ENCODE measurements at regions not wholly inside any gene's neighbourhood (a gene's known extent, or its start where the extent isn't known, plus 50 kb on each side); places are given as distances from the start of the nearest gene placed in this dataset.

DNA sequence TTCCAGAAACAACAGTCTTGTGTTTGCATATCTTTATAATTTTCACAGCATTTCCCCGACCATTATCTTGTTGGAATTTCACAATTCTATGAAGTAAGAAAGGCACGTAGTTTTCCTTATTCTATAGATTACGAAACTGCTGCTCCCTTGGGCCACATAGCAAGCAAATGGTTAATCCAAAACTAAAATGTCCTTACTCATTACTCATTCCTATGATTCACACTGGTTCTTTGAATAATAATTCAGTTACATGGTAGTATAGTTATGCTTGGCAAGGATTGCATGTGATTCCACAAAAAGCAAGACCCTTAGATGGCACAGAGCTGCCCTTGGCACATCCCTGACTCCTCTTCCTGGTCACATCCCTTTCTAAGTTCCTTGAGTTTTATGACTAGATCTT lies 51.2 kb downstream of the OR13H1 start:
- Histone ChIP-seq H3K4me3 (ENCODE audit: severe bottlenecking) (no peak overlapping the region), H3K36me3 (ENCODE audit: low read depth) (no peaks in the 10 kb centered on the region), H3K27me3 (ENCODE audit: insufficient read depth, poor library complexity, severe bottlenecking) (no peaks in the 10 kb centered on the region), H3K9me3 (ENCODE audit: severe bottlenecking) (no peaks in the 10 kb centered on the region), H3K27ac (ENCODE audit: poor library complexity, severe bottlenecking) (no peak overlapping the region), H3K4me1 (ENCODE audit: insufficient read depth, poor library complexity, severe bottlenecking) (no peaks in the 10 kb centered on the region)
- TF ChIP-seq, protein P1, sequence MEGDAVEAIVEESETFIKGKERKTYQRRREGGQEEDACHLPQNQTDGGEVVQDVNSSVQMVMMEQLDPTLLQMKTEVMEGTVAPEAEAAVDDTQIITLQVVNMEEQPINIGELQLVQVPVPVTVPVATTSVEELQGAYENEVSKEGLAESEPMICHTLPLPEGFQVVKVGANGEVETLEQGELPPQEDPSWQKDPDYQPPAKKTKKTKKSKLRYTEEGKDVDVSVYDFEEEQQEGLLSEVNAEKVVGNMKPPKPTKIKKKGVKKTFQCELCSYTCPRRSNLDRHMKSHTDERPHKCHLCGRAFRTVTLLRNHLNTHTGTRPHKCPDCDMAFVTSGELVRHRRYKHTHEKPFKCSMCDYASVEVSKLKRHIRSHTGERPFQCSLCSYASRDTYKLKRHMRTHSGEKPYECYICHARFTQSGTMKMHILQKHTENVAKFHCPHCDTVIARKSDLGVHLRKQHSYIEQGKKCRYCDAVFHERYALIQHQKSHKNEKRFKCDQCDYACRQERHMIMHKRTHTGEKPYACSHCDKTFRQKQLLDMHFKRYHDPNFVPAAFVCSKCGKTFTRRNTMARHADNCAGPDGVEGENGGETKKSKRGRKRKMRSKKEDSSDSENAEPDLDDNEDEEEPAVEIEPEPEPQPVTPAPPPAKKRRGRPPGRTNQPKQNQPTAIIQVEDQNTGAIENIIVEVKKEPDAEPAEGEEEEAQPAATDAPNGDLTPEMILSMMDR (IDR thresholded peaks at IDR 0.05; ENCODE audit: poor library complexity, severe bottlenecking), result no peak
- no peak for DNase-seq (ENCODE audit: low spot score)
- peak; percentile 44; the same call in 1 of the 3 replicates for ATAC-seq (ENCODE audit: low read depth)

GRCh38 chrX:131607792-131608369 lies 64.0 kb downstream of the OR13H1 start:
- no peak for DNase-seq (ENCODE audit: low spot score)
- ATAC-seq (ENCODE audit: low read depth), result no peak
- Histone ChIP-seq H3K4me3 (ENCODE audit: severe bottlenecking) (no peak overlapping the region), H3K9me3 (ENCODE audit: severe bottlenecking) (no peaks in the 10 kb centered on the region), H3K27me3 (ENCODE audit: insufficient read depth, poor library complexity, severe bottlenecking) (no peaks in the 10 kb centered on the region), H3K27ac (ENCODE audit: poor library complexity, severe bottlenecking) (no peak overlapping the region), H3K4me1 (ENCODE audit: insufficient read depth, poor library complexity, severe bottlenecking) (no peaks in the 10 kb centered on the region), H3K36me3 (ENCODE audit: low read depth) (no peaks in the 10 kb centered on the region)
- TF ChIP-seq, protein P1 (IDR thresholded peaks at IDR 0.05; ENCODE audit: poor library complexity, severe bottlenecking), result no peak

DNA sequence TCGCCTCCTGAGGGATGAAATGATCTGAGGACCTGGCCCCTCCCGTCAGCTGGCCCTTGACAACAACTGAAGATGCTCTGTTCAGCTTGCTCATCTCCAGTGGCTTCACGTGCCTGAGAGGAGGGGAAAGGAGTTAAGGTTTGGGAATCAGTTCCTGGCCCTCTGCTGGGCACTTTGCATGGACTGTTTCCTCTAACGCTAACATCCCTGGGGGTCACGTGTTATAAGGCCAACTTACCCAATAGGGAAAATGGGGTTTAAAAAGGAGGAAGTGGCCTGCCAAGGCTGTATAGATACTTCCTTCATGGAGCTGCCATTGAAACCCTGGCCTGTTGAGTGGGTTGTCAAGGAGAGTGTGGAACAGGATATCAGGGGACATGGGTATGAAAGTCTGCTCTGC lies 65.6 kb downstream of the OR13H1 start:
- H3K36me3 ChIP-seq (ENCODE audit: low read depth), result no peaks in the 10 kb centered on the region
- H3K4me1 ChIP-seq (ENCODE audit: insufficient read depth, poor library complexity, severe bottlenecking), result no peaks in the 10 kb centered on the region
- no peaks in the 10 kb centered on the region for H3K27me3 ChIP-seq (ENCODE audit: insufficient read depth, poor library complexity, severe bottlenecking)
- no peaks in the 10 kb centered on the region for H3K9me3 ChIP-seq (ENCODE audit: severe bottlenecking)
- no peak overlapping the region for H3K4me3 ChIP-seq (ENCODE audit: severe bottlenecking)
- TF ChIP-seq, protein P1 (IDR thresholded peaks at IDR 0.05; ENCODE audit: poor library complexity, severe bottlenecking), result no peak
- DNase-seq (ENCODE audit: low spot score) (no peak), ATAC-seq (ENCODE audit: low read depth) (no peak)
- H3K27ac ChIP-seq (ENCODE audit: poor library complexity, severe bottlenecking), result no peak overlapping the region

DNA sequence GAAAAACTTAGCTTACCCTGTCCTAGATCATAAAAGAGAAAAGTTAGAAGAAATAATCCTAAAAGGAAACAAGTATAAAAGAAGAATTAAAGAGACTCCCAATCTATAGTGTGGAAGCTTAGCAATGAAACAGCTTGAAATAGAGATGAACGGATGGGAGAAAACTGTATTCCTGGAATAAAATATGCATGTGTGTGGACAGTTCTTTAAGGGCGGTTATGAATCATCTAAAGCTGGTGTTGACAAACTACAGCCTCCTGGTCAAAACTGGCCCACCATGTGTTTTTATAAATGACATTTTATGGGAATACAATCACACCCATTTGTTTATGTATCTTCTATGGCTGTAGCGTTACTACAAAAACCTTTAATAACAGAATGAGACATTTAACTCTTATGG lies 69.4 kb downstream of the OR13H1 start:
- DNase-seq (ENCODE audit: low spot score) (no peak), ATAC-seq (ENCODE audit: low read depth) (no peak)
- Histone ChIP-seq H3K4me3 (ENCODE audit: severe bottlenecking) (no peak overlapping the region), H3K27me3 (ENCODE audit: insufficient read depth, poor library complexity, severe bottlenecking) (no peaks in the 10 kb centered on the region), H3K4me1 (ENCODE audit: insufficient read depth, poor library complexity, severe bottlenecking) (no peaks in the 10 kb centered on the region), H3K27ac (ENCODE audit: poor library complexity, severe bottlenecking) (no peak overlapping the region), H3K9me3 (ENCODE audit: severe bottlenecking) (no peaks in the 10 kb centered on the region), H3K36me3 (ENCODE audit: low read depth) (no peaks in the 10 kb centered on the region)
- TF ChIP-seq, protein P1 (IDR thresholded peaks at IDR 0.05; ENCODE audit: poor library complexity, severe bottlenecking), result no peak

- no peaks in the 10 kb centered on the region for H3K36me3 ChIP-seq (ENCODE audit: low read depth)
- no peaks in the 10 kb centered on the region for H3K9me3 ChIP-seq (ENCODE audit: severe bottlenecking)
- ATAC-seq (ENCODE audit: low read depth) (no peak), DNase-seq (ENCODE audit: low spot score) (no peak)
- TF ChIP-seq, protein P1 (IDR thresholded peaks at IDR 0.05; ENCODE audit: poor library complexity, severe bottlenecking), result no peak
- no peak overlapping the region for H3K4me3 ChIP-seq (ENCODE audit: severe bottlenecking)
- no peak overlapping the region for H3K27ac ChIP-seq (ENCODE audit: poor library complexity, severe bottlenecking)
- H3K27me3 ChIP-seq (ENCODE audit: insufficient read depth, poor library complexity, severe bottlenecking), result no peaks in the 10 kb centered on the region
- no peaks in the 10 kb centered on the region for H3K4me1 ChIP-seq (ENCODE audit: insufficient read depth, poor library complexity, severe bottlenecking)
These were observed 70.4 kb downstream of the OR13H1 start for GRCh38 chrX:131614241-131614640.

All from RWPE2 (cell line).